BLaER1 (cell line): ENCODE measurements at regions not wholly inside any gene's neighbourhood (a gene's known extent, or its start where the extent isn't known, plus 50 kb on each side); places are given as distances from the start of the nearest gene placed in this dataset.

Source experiments
- H3K27ac ChIP-seq: shearing (Covaris generic); formaldehyde crosslinking; 2 replicates; pipeline ENCODE4 v1.8.1; 2022
- H3K27me3 ChIP-seq: shearing (Covaris generic); formaldehyde crosslinking; 2 replicates; pipeline ENCODE4 v1.8.1; 2022
- H3K36me3 ChIP-seq: shearing (Covaris generic); formaldehyde crosslinking; 2 replicates; pipeline ENCODE4 v1.8.1; 2022
- H3K4me1 ChIP-seq: shearing (Covaris generic); formaldehyde crosslinking; 2 replicates; pipeline ENCODE4 v1.8.1; 2022
- H3K4me2 ChIP-seq: shearing (Covaris generic); formaldehyde crosslinking; 2 replicates; pipeline ENCODE4 v1.8.1; 2022
- H3K4me3 ChIP-seq: shearing (Covaris generic); formaldehyde crosslinking; 2 replicates; pipeline ENCODE4 v1.8.1; 2022
- H3K9ac ChIP-seq: shearing (Covaris generic); formaldehyde crosslinking; 2 replicates; pipeline ENCODE4 v1.8.1; 2022
- H3K9me3 ChIP-seq: shearing (Covaris generic); formaldehyde crosslinking; 2 replicates; pipeline ENCODE4 v1.8.1; 2022
- H4K20me1 ChIP-seq: shearing (Covaris generic); formaldehyde crosslinking; 2 replicates; pipeline ENCODE4 v1.8.1; 2022
- Cebpa-rat ChIP-seq: shearing (Covaris generic); IDR thresholded peaks from 2 replicates; pipeline ENCODE4 v1.8.1; 2022

GRCh38 chr11:59302991-59303390 lies 55.7 kb upstream of the OR5AN1 start:
- H3K9ac ChIP-seq: no peak overlapping the region
- no peaks in the 10 kb centered on the region for H3K36me3 ChIP-seq
- H4K20me1 ChIP-seq: no peaks in the 10 kb centered on the region
- no peak overlapping the region for H3K4me3 ChIP-seq
- no peak overlapping the region for H3K27ac ChIP-seq
- no peaks in the 10 kb centered on the region for H3K27me3 ChIP-seq
- TF ChIP-seq Cebpa-rat: no peak
- H3K9me3 ChIP-seq: no peaks in the 10 kb centered on the region
- H3K4me1 ChIP-seq: no peaks in the 10 kb centered on the region
- H3K4me2 ChIP-seq: no peak overlapping the region

GRCh38 chr11:59295435-59295834 lies 63.3 kb upstream of the OR5AN1 start:
- Histone ChIP-seq H3K27me3 (no peaks in the 10 kb centered on the region), H3K4me1 (no peaks in the 10 kb centered on the region), H3K27ac (no peak overlapping the region), H3K36me3 (no peaks in the 10 kb centered on the region), H3K9me3 (peaks cover 16% of the 10 kb centered on the region; the same call in 1 of the 2 replicates), H3K9ac (no peak overlapping the region), H4K20me1 (no peaks in the 10 kb centered on the region), H3K4me3 (no peak overlapping the region), H3K4me2 (no peak overlapping the region)
- no peak for TF ChIP-seq Cebpa-rat

GRCh38 chr11:59292611-59293010 lies 66.1 kb upstream of the OR5AN1 start:
- no peak overlapping the region for H3K27ac ChIP-seq
- no peaks in the 10 kb centered on the region for H3K36me3 ChIP-seq
- H3K9me3 ChIP-seq: peaks cover 16% of the 10 kb centered on the region; the same call in 1 of the 2 replicates
- no peak overlapping the region for H3K4me2 ChIP-seq
- H4K20me1 ChIP-seq: no peaks in the 10 kb centered on the region
- no peak overlapping the region for H3K4me3 ChIP-seq
- no peak for TF ChIP-seq Cebpa-rat
- H3K4me1 ChIP-seq: no peaks in the 10 kb centered on the region
- no peaks in the 10 kb centered on the region for H3K27me3 ChIP-seq
- no peak overlapping the region for H3K9ac ChIP-seq

- no peak for TF ChIP-seq Cebpa-rat
- Histone ChIP-seq H3K9ac (no peak overlapping the region), H3K27me3 (no peaks in the 10 kb centered on the region)
Measured at GRCh38 chr11:59291228-59291627, 67.5 kb upstream of the OR5AN1 start.

GRCh38 chr11:59289356-59290181 lies 69.1 kb upstream of the OR5AN1 start:
- no peak overlapping the region for H3K4me2 ChIP-seq
- H3K36me3 ChIP-seq: no peaks in the 10 kb centered on the region
- no peak for TF ChIP-seq Cebpa-rat
- no peaks in the 10 kb centered on the region for H4K20me1 ChIP-seq
- peaks cover 14% of the 10 kb centered on the region; the same call in 1 of the 2 replicates for H3K9me3 ChIP-seq
- H3K9ac ChIP-seq: no peak overlapping the region
- H3K4me1 ChIP-seq: peaks cover 8% of the 10 kb centered on the region
- H3K4me3 ChIP-seq: no peak overlapping the region
- no peaks in the 10 kb centered on the region for H3K27me3 ChIP-seq
- no peak overlapping the region for H3K27ac ChIP-seq

More at GRCh38 chr11:59291228-59291627, 67.5 kb upstream of the OR5AN1 start:
- H3K4me3 ChIP-seq: no peak overlapping the region
- no peaks in the 10 kb centered on the region for H3K4me1 ChIP-seq
- no peaks in the 10 kb centered on the region for H3K36me3 ChIP-seq
- H4K20me1 ChIP-seq: no peaks in the 10 kb centered on the region
- H3K4me2 ChIP-seq: no peak overlapping the region
- H3K27ac ChIP-seq: no peak overlapping the region
- H3K9me3 ChIP-seq: peaks cover 16% of the 10 kb centered on the region; the same call in 1 of the 2 replicates

- Histone ChIP-seq H3K4me2 (no peak overlapping the region), H3K27ac (no peak overlapping the region), H3K9me3 (no peaks in the 10 kb centered on the region), H3K4me3 (no peak overlapping the region), H3K9ac (no peak overlapping the region), H3K27me3 (no peaks in the 10 kb centered on the region), H4K20me1 (no peaks in the 10 kb centered on the region), H3K4me1 (peaks cover 23% of the 10 kb centered on the region), H3K36me3 (no peaks in the 10 kb centered on the region)
- no peak for TF ChIP-seq Cebpa-rat
Measured at GRCh38 chr11:59285716-59286260, 72.9 kb upstream of the OR5AN1 start.

GRCh38 chr11:59284773-59285129 lies 72.0 kb upstream of the MPEG1 start:
- Histone ChIP-seq H3K27me3 (no peaks in the 10 kb centered on the region), H3K4me2 (peak overlapping the region; percentile 76)

GRCh38 chr11:59283825-59284772 lies 71.4 kb upstream of the MPEG1 start:
- Histone ChIP-seq H3K27me3 (no peaks in the 10 kb centered on the region), H3K9ac (peak overlapping the region; percentile 29; the same call in 1 of the 2 replicates), H3K4me2 (peak overlapping the region; percentile 76), H4K20me1 (no peaks in the 10 kb centered on the region), H3K36me3 (no peaks in the 10 kb centered on the region), H3K4me3 (peak overlapping the region; percentile 36; the same call in 1 of the 2 replicates), H3K4me1 (peaks cover 23% of the 10 kb centered on the region), H3K9me3 (no peaks in the 10 kb centered on the region), H3K27ac (peak overlapping the region; percentile 51)
- no peak for TF ChIP-seq Cebpa-rat

More at GRCh38 chr11:59284773-59285129, 72.0 kb upstream of the MPEG1 start:
- H3K9me3 ChIP-seq: no peaks in the 10 kb centered on the region
- H3K27ac ChIP-seq: no peak overlapping the region
- TF ChIP-seq Cebpa-rat: no peak
- no peaks in the 10 kb centered on the region for H3K36me3 ChIP-seq
- H4K20me1 ChIP-seq: no peaks in the 10 kb centered on the region
- no peak overlapping the region for H3K4me3 ChIP-seq
- H3K9ac ChIP-seq: no peak overlapping the region; the same call in 1 of the 2 replicates
- peaks cover 23% of the 10 kb centered on the region for H3K4me1 ChIP-seq

GRCh38 chr11:59283311-59283710 lies 70.6 kb upstream of the MPEG1 start:
- peak overlapping the region; percentile 76 for H3K4me2 ChIP-seq
- peaks cover 23% of the 10 kb centered on the region for H3K4me1 ChIP-seq
- H3K9ac ChIP-seq: no peak overlapping the region
- H3K27ac ChIP-seq: peak overlapping the region; percentile 51; the same call in 1 of the 2 replicates
- 0 out of 2 replicates have a peak, but pooled peaks cover under 1% of the 10 kb centered on the region for H3K9me3 ChIP-seq
- no peaks in the 10 kb centered on the region for H4K20me1 ChIP-seq
- TF ChIP-seq Cebpa-rat: no peak
- peak overlapping the region; percentile 36; the same call in 1 of the 2 replicates for H3K4me3 ChIP-seq
- H3K27me3 ChIP-seq: no peaks in the 10 kb centered on the region
- no peaks in the 10 kb centered on the region for H3K36me3 ChIP-seq
